Brain microvascular endothelial cell (primary cell): ENCODE measurements at regions not wholly inside any gene's neighbourhood (a gene's known extent, or its start where the extent isn't known, plus 50 kb on each side); places are given as distances from the start of the nearest gene placed in this dataset.

Source experiments
- DNase-seq: peaks from one replicate; pipeline ENCODE4 v3.0.0-alpha.2; 2020
- H3K27ac ChIP-seq: fragments of 250-450 bp; sonication (Bioruptor Pico); 2 replicates; pipeline ENCODE4 v1.5.1; 2020; ENCODE audit warnings: mild to moderate bottlenecking, moderate library complexity
- H3K27me3 ChIP-seq: fragments of 250-450 bp; sonication (Bioruptor Pico); replicated peaks from 2 replicates; pipeline ENCODE4 v1.5.1; 2020; ENCODE audit warnings: mild to moderate bottlenecking
- H3K36me3 ChIP-seq: fragments of 250-450 bp; sonication (Bioruptor Pico); replicated peaks from 2 replicates; pipeline ENCODE4 v1.5.1; 2020; ENCODE audit warnings: mild to moderate bottlenecking
- H3K4me3 ChIP-seq: 2 replicates; pipeline ENCODE4 v1.5.1; 2011; ENCODE audit warnings: low read depth, mild to moderate bottlenecking, control low read depth, low read length, moderate library complexity
- in situ Hi-C: cut with HindIII; loops from 2 replicates; pipeline ENCODE4 v1.10.0; 2017; ENCODE audit warnings: low sequenced_read_pairs, low pct_ligation_motif_present
- TF ChIP-seq, protein P1 (sequence below): IDR thresholded peaks from 2 replicates; pipeline ENCODE4 v1.5.1; 2011; ENCODE audit warnings: low read depth, mild to moderate bottlenecking, moderate library complexity, low read length, control low read depth, inconsistent platforms; ENCODE audit errors: missing control alignments

DNA sequence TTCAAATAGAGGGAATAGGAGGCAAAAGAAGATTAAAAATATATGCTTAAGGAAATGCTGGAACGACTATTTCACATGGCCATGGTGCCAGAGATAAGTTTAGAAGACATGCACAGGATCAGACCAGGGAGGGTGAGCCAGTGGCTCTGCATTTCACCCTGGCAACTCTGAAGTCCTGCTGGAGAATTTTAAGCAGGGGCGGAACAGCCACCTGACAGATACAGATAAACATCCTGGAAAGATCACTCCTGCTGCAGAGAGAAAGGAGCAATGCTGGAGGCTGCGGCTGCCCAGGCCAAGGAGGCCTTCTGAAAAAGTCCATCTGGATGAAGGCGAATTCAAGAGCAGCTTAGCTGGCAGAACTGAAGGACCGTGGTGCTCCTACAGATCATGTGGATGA is 755.9 kb downstream of the RNF144A start:
- Histone ChIP-seq H3K27ac (no peak overlapping the region), H3K36me3 (no peaks in the 10 kb centered on the region), H3K27me3 (no peaks in the 10 kb centered on the region), H3K4me3 (no peak overlapping the region)
- TF ChIP-seq, protein P1, sequence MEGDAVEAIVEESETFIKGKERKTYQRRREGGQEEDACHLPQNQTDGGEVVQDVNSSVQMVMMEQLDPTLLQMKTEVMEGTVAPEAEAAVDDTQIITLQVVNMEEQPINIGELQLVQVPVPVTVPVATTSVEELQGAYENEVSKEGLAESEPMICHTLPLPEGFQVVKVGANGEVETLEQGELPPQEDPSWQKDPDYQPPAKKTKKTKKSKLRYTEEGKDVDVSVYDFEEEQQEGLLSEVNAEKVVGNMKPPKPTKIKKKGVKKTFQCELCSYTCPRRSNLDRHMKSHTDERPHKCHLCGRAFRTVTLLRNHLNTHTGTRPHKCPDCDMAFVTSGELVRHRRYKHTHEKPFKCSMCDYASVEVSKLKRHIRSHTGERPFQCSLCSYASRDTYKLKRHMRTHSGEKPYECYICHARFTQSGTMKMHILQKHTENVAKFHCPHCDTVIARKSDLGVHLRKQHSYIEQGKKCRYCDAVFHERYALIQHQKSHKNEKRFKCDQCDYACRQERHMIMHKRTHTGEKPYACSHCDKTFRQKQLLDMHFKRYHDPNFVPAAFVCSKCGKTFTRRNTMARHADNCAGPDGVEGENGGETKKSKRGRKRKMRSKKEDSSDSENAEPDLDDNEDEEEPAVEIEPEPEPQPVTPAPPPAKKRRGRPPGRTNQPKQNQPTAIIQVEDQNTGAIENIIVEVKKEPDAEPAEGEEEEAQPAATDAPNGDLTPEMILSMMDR: no peak
- no peak for DNase-seq
- in situ Hi-C loops: no loop called here

DNA sequence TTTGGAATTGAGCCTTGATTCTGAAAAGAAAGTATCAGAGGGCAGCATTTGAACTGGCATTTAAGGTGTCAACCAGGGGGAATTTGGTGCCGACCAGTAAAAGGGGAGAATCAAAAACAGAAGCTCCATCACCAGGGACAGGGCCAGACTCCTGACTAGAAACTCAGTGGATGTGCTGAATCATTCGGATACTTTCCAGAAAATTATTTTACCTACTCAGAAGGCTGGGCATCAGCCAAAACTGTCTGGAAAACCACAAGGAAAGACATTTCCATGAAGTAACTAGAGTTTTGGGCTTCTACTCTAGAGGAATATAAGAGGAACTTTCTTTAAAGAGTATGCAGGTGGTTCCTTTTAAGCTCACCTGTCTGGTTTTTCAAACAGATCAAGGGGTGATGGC is 756.6 kb downstream of the RNF144A start:
- TF ChIP-seq, protein P1: no peak
- in situ Hi-C loops: no loop called here

DNA sequence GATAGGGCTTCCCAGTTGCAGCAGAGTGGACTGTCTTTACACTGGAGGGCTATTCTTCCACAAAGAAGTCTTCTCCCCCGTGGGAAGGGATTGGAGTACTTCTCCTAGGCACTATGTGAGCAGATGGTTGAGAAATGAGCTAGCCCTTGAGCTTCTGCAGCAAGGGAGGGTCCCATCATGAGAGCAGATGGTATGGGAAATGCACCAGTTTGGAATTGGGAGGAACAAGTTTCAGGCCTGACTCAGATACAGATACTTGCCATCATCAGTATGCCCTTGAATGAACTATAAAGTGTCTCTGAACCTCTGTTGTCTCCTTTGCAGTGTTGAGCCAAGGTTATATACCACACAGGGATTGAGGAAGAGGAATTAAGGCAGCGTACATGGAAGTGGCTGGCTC is 757.4 kb downstream of the RNF144A start:
- H3K27me3 ChIP-seq: no peaks in the 10 kb centered on the region
- no peak for DNase-seq
- TF ChIP-seq, protein P1: no peak
- in situ Hi-C loops: no loop called here
- no peak overlapping the region for H3K27ac ChIP-seq
- H3K4me3 ChIP-seq: no peak overlapping the region
- no peaks in the 10 kb centered on the region for H3K36me3 ChIP-seq

More for the DNA sequence above, 756.6 kb downstream of the RNF144A start:
- DNase-seq: no peak
- Histone ChIP-seq H3K36me3 (no peaks in the 10 kb centered on the region), H3K27me3 (no peaks in the 10 kb centered on the region), H3K4me3 (no peak overlapping the region), H3K27ac (no peak overlapping the region)

DNA sequence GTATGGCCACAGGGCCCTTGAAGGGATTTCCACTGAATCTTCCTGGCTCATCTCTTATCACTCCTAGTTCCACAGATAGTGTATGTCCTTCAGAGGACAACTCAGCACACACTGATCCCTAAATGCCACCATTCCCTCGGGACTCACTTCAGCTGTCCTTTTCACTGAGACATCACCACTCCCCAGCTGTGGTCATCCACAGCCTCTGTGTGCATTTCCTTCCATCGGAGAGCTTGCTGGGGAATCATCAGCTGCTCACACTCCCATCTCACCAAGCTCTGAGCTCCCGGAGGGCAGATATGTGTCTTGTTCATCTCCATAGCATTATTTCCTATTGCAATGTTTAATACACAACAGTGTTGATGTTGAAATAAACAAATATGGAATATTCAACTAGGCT is 759.5 kb downstream of the RNF144A start:
- DNase-seq: no peak
- H3K27me3 ChIP-seq: no peaks in the 10 kb centered on the region
- no peak overlapping the region for H3K27ac ChIP-seq
- in situ Hi-C loops: no loop called here
- TF ChIP-seq, protein P1: no peak
- no peaks in the 10 kb centered on the region for H3K36me3 ChIP-seq
- H3K4me3 ChIP-seq: no peak overlapping the region

DNA sequence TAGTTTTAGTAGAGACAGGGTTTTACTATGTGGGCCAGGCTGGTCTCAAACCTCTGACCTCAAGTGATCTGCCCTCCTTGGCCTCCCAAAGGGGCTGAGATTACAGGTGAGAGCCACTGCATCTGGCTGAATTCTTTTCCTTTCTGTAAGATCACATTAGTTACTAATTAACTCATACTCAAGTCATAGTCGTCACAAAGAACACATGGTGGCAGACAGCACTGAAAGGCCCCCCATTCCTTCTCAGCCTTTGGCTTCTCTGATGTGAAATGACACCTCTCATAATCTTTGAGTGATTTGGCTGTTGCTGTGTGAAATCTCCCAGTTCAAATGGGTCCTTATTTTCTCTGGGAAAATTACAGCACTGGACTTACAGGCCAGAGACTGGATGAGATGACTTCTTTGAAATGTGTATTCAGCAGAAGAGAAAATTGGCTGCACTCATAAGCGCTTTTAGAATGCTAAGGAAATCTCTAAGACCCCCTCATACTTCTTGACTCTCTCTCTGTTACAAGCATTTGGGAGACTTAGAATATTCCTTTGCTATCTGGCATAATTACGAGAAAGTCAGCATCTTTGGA is 764.8 kb downstream of the RNF144A start:
- in situ Hi-C loops: no loop called here

More for the DNA sequence above, 764.8 kb downstream of the RNF144A start:
- Histone ChIP-seq H3K36me3 (no peaks in the 10 kb centered on the region), H3K27ac (no peak overlapping the region), H3K27me3 (no peaks in the 10 kb centered on the region), H3K4me3 (no peak overlapping the region)
- TF ChIP-seq, protein P1: no peak
- no peak for DNase-seq
